ENCODE measurements at regions not wholly inside any gene's neighbourhood (a gene's known extent, or its start where the extent isn't known, plus 50 kb on each side); places are given as distances from the start of the nearest gene placed in this dataset.

- Histone ChIP-seq H3K36me3 (ENCODE audit: control insufficient read depth, insufficient read depth, low read length) (no peaks in the 10 kb centered on the region), H3K9me3 (ENCODE audit: control insufficient read depth, insufficient read depth, low read length) (no peaks in the 10 kb centered on the region), H3K4me3 (ENCODE audit: low read depth, low read length) (no peak overlapping the region), H3K27me3 (ENCODE audit: control insufficient read depth, insufficient read depth, low read length) (no peaks in the 10 kb centered on the region), H3K9ac (ENCODE audit: low read depth, low read length) (no peak overlapping the region), H3K4me1 (ENCODE audit: control insufficient read depth, insufficient read depth, low read length) (peaks cover 6% of the 10 kb centered on the region)
Observed at GRCh38 chr11:28628412-28628811, 520.2 kb downstream of the METTL15 start.

GRCh38 chr11:28627690-28628255 lies 519.6 kb downstream of the METTL15 start:
- Histone ChIP-seq H3K4me3 (ENCODE audit: low read depth, low read length) (no peak overlapping the region), H3K9ac (ENCODE audit: low read depth, low read length) (no peak overlapping the region), H3K9me3 (ENCODE audit: control insufficient read depth, insufficient read depth, low read length) (no peaks in the 10 kb centered on the region), H3K36me3 (ENCODE audit: control insufficient read depth, insufficient read depth, low read length) (no peaks in the 10 kb centered on the region), H3K27me3 (ENCODE audit: control insufficient read depth, insufficient read depth, low read length) (no peaks in the 10 kb centered on the region), H3K4me1 (ENCODE audit: control insufficient read depth, insufficient read depth, low read length) (peaks cover 6% of the 10 kb centered on the region)

- no peaks in the 10 kb centered on the region for H3K9me3 ChIP-seq (ENCODE audit: control insufficient read depth, insufficient read depth, low read length)
- no peaks in the 10 kb centered on the region for H3K36me3 ChIP-seq (ENCODE audit: control insufficient read depth, insufficient read depth, low read length)
- H3K27me3 ChIP-seq (ENCODE audit: control insufficient read depth, insufficient read depth, low read length): no peaks in the 10 kb centered on the region
- H3K4me1 ChIP-seq (ENCODE audit: control insufficient read depth, insufficient read depth, low read length): peaks cover 6% of the 10 kb centered on the region
- H3K4me3 ChIP-seq (ENCODE audit: low read depth, low read length): no peak overlapping the region
- no peak overlapping the region for H3K9ac ChIP-seq (ENCODE audit: low read depth, low read length)
Observed at GRCh38 chr11:28625532-28625931, 517.3 kb downstream of the METTL15 start.

- H3K9me3 ChIP-seq (ENCODE audit: control insufficient read depth, insufficient read depth, low read length): no peaks in the 10 kb centered on the region
- H3K9ac ChIP-seq (ENCODE audit: low read depth, low read length): no peak overlapping the region
- H3K4me3 ChIP-seq (ENCODE audit: low read depth, low read length): no peak overlapping the region
- H3K27me3 ChIP-seq (ENCODE audit: control insufficient read depth, insufficient read depth, low read length): no peaks in the 10 kb centered on the region
- no peaks in the 10 kb centered on the region for H3K36me3 ChIP-seq (ENCODE audit: control insufficient read depth, insufficient read depth, low read length)
- H3K4me1 ChIP-seq (ENCODE audit: control insufficient read depth, insufficient read depth, low read length): no peaks in the 10 kb centered on the region
Observed at GRCh38 chr11:28621753-28622152, 513.6 kb downstream of the METTL15 start.

GRCh38 chr11:28619846-28620540 lies 511.8 kb downstream of the METTL15 start:
- no peak overlapping the region for H3K9ac ChIP-seq (ENCODE audit: low read depth, low read length)
- H3K27me3 ChIP-seq (ENCODE audit: control insufficient read depth, insufficient read depth, low read length): no peaks in the 10 kb centered on the region
- no peak overlapping the region for H3K4me3 ChIP-seq (ENCODE audit: low read depth, low read length)

GRCh38 chr11:28618416-28618815 lies 510.2 kb downstream of the METTL15 start:
- no peaks in the 10 kb centered on the region for H3K9me3 ChIP-seq (ENCODE audit: control insufficient read depth, insufficient read depth, low read length)

More at GRCh38 chr11:28619846-28620540, 511.8 kb downstream of the METTL15 start:
- H3K9me3 ChIP-seq (ENCODE audit: control insufficient read depth, insufficient read depth, low read length): no peaks in the 10 kb centered on the region
- no peaks in the 10 kb centered on the region for H3K36me3 ChIP-seq (ENCODE audit: control insufficient read depth, insufficient read depth, low read length)
- no peaks in the 10 kb centered on the region for H3K4me1 ChIP-seq (ENCODE audit: control insufficient read depth, insufficient read depth, low read length)

GRCh38 chr11:28616160-28616965 lies 508.2 kb downstream of the METTL15 start:
- H3K36me3 ChIP-seq (ENCODE audit: control insufficient read depth, insufficient read depth, low read length): no peaks in the 10 kb centered on the region
- H3K27me3 ChIP-seq (ENCODE audit: control insufficient read depth, insufficient read depth, low read length): no peaks in the 10 kb centered on the region
- H3K9me3 ChIP-seq (ENCODE audit: control insufficient read depth, insufficient read depth, low read length): no peaks in the 10 kb centered on the region
- H3K9ac ChIP-seq (ENCODE audit: low read depth, low read length): no peak overlapping the region
- no peaks in the 10 kb centered on the region for H3K4me1 ChIP-seq (ENCODE audit: control insufficient read depth, insufficient read depth, low read length)
- no peak overlapping the region for H3K4me3 ChIP-seq (ENCODE audit: low read depth, low read length)

More at GRCh38 chr11:28618416-28618815, 510.2 kb downstream of the METTL15 start:
- no peaks in the 10 kb centered on the region for H3K4me1 ChIP-seq (ENCODE audit: control insufficient read depth, insufficient read depth, low read length)
- no peak overlapping the region for H3K9ac ChIP-seq (ENCODE audit: low read depth, low read length)
- no peak overlapping the region for H3K4me3 ChIP-seq (ENCODE audit: low read depth, low read length)
- no peaks in the 10 kb centered on the region for H3K27me3 ChIP-seq (ENCODE audit: control insufficient read depth, insufficient read depth, low read length)
- H3K36me3 ChIP-seq (ENCODE audit: control insufficient read depth, insufficient read depth, low read length): no peaks in the 10 kb centered on the region

DNA sequence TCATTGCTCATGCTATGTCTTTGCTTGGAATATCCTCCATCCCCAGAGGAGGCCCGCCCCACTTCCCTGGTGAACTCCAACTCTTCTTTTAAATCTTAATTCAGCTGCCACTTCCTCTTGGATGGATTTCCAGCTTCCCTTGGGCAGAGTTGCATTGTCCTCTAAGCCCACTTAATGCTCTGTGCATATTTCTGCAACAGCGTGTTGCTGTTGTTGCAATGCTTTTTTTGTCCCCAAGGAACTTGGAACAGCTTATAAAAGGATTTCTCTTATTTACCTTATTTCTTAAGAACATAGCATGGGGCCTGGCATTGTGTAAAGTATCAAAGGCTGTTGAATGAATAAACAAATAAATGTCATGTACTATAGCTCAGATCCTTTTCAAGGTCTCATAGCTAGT lies 507.4 kb downstream of the METTL15 start:
- Histone ChIP-seq H3K4me3 (ENCODE audit: low read depth, low read length) (no peak overlapping the region), H3K36me3 (ENCODE audit: control insufficient read depth, insufficient read depth, low read length) (no peaks in the 10 kb centered on the region), H3K9ac (ENCODE audit: low read depth, low read length) (no peak overlapping the region), H3K9me3 (ENCODE audit: control insufficient read depth, insufficient read depth, low read length) (no peaks in the 10 kb centered on the region), H3K4me1 (ENCODE audit: control insufficient read depth, insufficient read depth, low read length) (no peaks in the 10 kb centered on the region), H3K27me3 (ENCODE audit: control insufficient read depth, insufficient read depth, low read length) (no peaks in the 10 kb centered on the region)

GRCh38 chr11:28606930-28607329 lies 498.7 kb downstream of the METTL15 start:
- Histone ChIP-seq H3K36me3 (ENCODE audit: control insufficient read depth, insufficient read depth, low read length) (no peaks in the 10 kb centered on the region), H3K4me3 (ENCODE audit: low read depth, low read length) (no peak overlapping the region), H3K27me3 (ENCODE audit: control insufficient read depth, insufficient read depth, low read length) (no peaks in the 10 kb centered on the region)

GRCh38 chr11:28599656-28600055 lies 491.5 kb downstream of the METTL15 start:
- Histone ChIP-seq H3K36me3 (ENCODE audit: control insufficient read depth, insufficient read depth, low read length) (no peaks in the 10 kb centered on the region), H3K27me3 (ENCODE audit: control insufficient read depth, insufficient read depth, low read length) (no peaks in the 10 kb centered on the region), H3K9ac (ENCODE audit: low read depth, low read length) (no peak overlapping the region), H3K4me1 (ENCODE audit: control insufficient read depth, insufficient read depth, low read length) (no peaks in the 10 kb centered on the region), H3K4me3 (ENCODE audit: low read depth, low read length) (no peak overlapping the region), H3K9me3 (ENCODE audit: control insufficient read depth, insufficient read depth, low read length) (no peaks in the 10 kb centered on the region)

More at GRCh38 chr11:28606930-28607329, 498.7 kb downstream of the METTL15 start:
- H3K9me3 ChIP-seq (ENCODE audit: control insufficient read depth, insufficient read depth, low read length): no peaks in the 10 kb centered on the region
- H3K9ac ChIP-seq (ENCODE audit: low read depth, low read length): no peak overlapping the region
- no peaks in the 10 kb centered on the region for H3K4me1 ChIP-seq (ENCODE audit: control insufficient read depth, insufficient read depth, low read length)

GRCh38 chr11:28598531-28598930 lies 490.3 kb downstream of the METTL15 start:
- Histone ChIP-seq H3K4me1 (ENCODE audit: control insufficient read depth, insufficient read depth, low read length) (no peaks in the 10 kb centered on the region), H3K4me3 (ENCODE audit: low read depth, low read length) (no peak overlapping the region), H3K36me3 (ENCODE audit: control insufficient read depth, insufficient read depth, low read length) (no peaks in the 10 kb centered on the region), H3K9me3 (ENCODE audit: control insufficient read depth, insufficient read depth, low read length) (peaks cover 5% of the 10 kb centered on the region), H3K27me3 (ENCODE audit: control insufficient read depth, insufficient read depth, low read length) (no peaks in the 10 kb centered on the region), H3K9ac (ENCODE audit: low read depth, low read length) (no peak overlapping the region)

Data from iPS-15b (cell line).